ENCODE measurements at regions not wholly inside any gene's neighbourhood (a gene's known extent, or its start where the extent isn't known, plus 50 kb on each side); places are given as distances from the start of the nearest gene placed in this dataset.

DNA sequence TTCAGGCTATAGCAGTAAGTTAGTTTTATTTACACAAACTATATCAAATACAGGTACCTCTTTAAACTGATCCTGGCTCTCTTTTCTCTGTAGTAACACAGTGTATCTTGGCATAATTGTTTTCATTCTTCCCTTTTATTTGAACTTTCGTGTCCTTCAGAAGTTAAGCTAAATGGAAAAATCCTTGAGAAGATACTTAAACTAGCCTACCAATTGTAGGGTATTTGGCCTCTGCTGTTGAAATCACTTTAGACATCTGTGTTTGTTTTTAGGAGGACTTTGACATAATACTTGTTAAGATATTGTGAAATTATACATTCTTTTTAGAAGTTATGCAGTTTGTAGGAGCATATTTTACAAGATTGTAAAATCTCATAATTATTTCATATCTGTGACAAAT is 90.3 kb upstream of the GK2 start:
- TF ChIP-seq, protein P1, sequence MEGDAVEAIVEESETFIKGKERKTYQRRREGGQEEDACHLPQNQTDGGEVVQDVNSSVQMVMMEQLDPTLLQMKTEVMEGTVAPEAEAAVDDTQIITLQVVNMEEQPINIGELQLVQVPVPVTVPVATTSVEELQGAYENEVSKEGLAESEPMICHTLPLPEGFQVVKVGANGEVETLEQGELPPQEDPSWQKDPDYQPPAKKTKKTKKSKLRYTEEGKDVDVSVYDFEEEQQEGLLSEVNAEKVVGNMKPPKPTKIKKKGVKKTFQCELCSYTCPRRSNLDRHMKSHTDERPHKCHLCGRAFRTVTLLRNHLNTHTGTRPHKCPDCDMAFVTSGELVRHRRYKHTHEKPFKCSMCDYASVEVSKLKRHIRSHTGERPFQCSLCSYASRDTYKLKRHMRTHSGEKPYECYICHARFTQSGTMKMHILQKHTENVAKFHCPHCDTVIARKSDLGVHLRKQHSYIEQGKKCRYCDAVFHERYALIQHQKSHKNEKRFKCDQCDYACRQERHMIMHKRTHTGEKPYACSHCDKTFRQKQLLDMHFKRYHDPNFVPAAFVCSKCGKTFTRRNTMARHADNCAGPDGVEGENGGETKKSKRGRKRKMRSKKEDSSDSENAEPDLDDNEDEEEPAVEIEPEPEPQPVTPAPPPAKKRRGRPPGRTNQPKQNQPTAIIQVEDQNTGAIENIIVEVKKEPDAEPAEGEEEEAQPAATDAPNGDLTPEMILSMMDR (IDR thresholded peaks at IDR 0.05) = no peak
- TF ChIP-seq POLR2A (IDR thresholded peaks at IDR 0.05) (no peak), POLR2AphosphoS5 (IDR thresholded peaks at IDR 0.05; ENCODE audit: insufficient read depth in 1 of 2, low read depth in 1 of 2) (no peak)
